ENCODE measurements at regions not wholly inside any gene's neighbourhood (a gene's known extent, or its start where the extent isn't known, plus 50 kb on each side); places are given as distances from the start of the nearest gene placed in this dataset.

- H3K4me1 Mint-ChIP-seq (ENCODE audit: low read depth) = peaks cover 52% of the 10 kb centered on the region
Measured at GRCh38 chr12:92034083-92034482, 111.6 kb downstream of the BTG1 start.

GRCh38 chr12:92032965-92033364, 112.7 kb downstream of the BTG1 start:
- Mint-ChIP-seq H3K9me3 (ENCODE audit: low read depth) (no peaks in the 10 kb centered on the region), H3K4me3 (ENCODE audit: unreplicated experiment) (no peak overlapping the region), H3K4me1 (ENCODE audit: low read depth) (peaks cover 63% of the 10 kb centered on the region), H3K27me3 (ENCODE audit: low read depth) (no peaks in the 10 kb centered on the region), H3K27ac (ENCODE audit: unreplicated experiment) (no peak overlapping the region), H3K36me3 (ENCODE audit: low read depth) (no peaks in the 10 kb centered on the region)
- no peak for DNase-seq (ENCODE audit: low spot score)
- TF ChIP-seq CTCF (IDR thresholded peaks at IDR 0.05) = no peak

More at GRCh38 chr12:92034083-92034482, 111.6 kb downstream of the BTG1 start:
- DNase-seq (ENCODE audit: low spot score) = no peak
- Mint-ChIP-seq H3K9me3 (ENCODE audit: low read depth) (no peaks in the 10 kb centered on the region), H3K36me3 (ENCODE audit: low read depth) (no peaks in the 10 kb centered on the region), H3K4me3 (ENCODE audit: unreplicated experiment) (no peak overlapping the region), H3K27me3 (ENCODE audit: low read depth) (no peaks in the 10 kb centered on the region), H3K27ac (ENCODE audit: unreplicated experiment) (no peak overlapping the region)
- TF ChIP-seq CTCF (IDR thresholded peaks at IDR 0.05) = no peak

- DNase-seq (ENCODE audit: low spot score) = no peak
- peaks cover 68% of the 10 kb centered on the region for H3K4me1 Mint-ChIP-seq (ENCODE audit: low read depth)
- no peaks in the 10 kb centered on the region for H3K27me3 Mint-ChIP-seq (ENCODE audit: low read depth)
- no peak overlapping the region for H3K27ac Mint-ChIP-seq (ENCODE audit: unreplicated experiment)
- no peak for TF ChIP-seq CTCF (IDR thresholded peaks at IDR 0.05)
- H3K36me3 Mint-ChIP-seq (ENCODE audit: low read depth) = no peaks in the 10 kb centered on the region
- no peak overlapping the region for H3K4me3 Mint-ChIP-seq (ENCODE audit: unreplicated experiment)
- no peaks in the 10 kb centered on the region for H3K9me3 Mint-ChIP-seq (ENCODE audit: low read depth)
Measured at GRCh38 chr12:92032101-92032500, 113.5 kb downstream of the BTG1 start.

GRCh38 chr12:92030618-92031017, 115.0 kb downstream of the BTG1 start:
- no peak for DNase-seq (ENCODE audit: low spot score)
- Mint-ChIP-seq H3K27me3 (ENCODE audit: low read depth) (no peaks in the 10 kb centered on the region), H3K27ac (ENCODE audit: unreplicated experiment) (peak overlapping the region; percentile 59), H3K4me1 (ENCODE audit: low read depth) (peaks cover 58% of the 10 kb centered on the region), H3K36me3 (ENCODE audit: low read depth) (no peaks in the 10 kb centered on the region), H3K9me3 (ENCODE audit: low read depth) (no peaks in the 10 kb centered on the region), H3K4me3 (ENCODE audit: unreplicated experiment) (no peak overlapping the region)
- TF ChIP-seq CTCF (IDR thresholded peaks at IDR 0.05) = no peak

- no peak for DNase-seq (ENCODE audit: low spot score)
- H3K9me3 Mint-ChIP-seq (ENCODE audit: low read depth) = no peaks in the 10 kb centered on the region
- H3K36me3 Mint-ChIP-seq (ENCODE audit: low read depth) = no peaks in the 10 kb centered on the region
- H3K27ac Mint-ChIP-seq (ENCODE audit: unreplicated experiment) = peak overlapping the region; percentile 59
- H3K4me3 Mint-ChIP-seq (ENCODE audit: unreplicated experiment) = no peak overlapping the region
- TF ChIP-seq CTCF (IDR thresholded peaks at IDR 0.05) = no peak
- H3K27me3 Mint-ChIP-seq (ENCODE audit: low read depth) = no peaks in the 10 kb centered on the region
- H3K4me1 Mint-ChIP-seq (ENCODE audit: low read depth) = peaks cover 52% of the 10 kb centered on the region
Measured at GRCh38 chr12:92029902-92030586, 115.6 kb downstream of the BTG1 start.
